ENCODE measurements at regions not wholly inside any gene's neighbourhood (a gene's known extent, or its start where the extent isn't known, plus 50 kb on each side); places are given as distances from the start of the nearest gene placed in this dataset.

DNA sequence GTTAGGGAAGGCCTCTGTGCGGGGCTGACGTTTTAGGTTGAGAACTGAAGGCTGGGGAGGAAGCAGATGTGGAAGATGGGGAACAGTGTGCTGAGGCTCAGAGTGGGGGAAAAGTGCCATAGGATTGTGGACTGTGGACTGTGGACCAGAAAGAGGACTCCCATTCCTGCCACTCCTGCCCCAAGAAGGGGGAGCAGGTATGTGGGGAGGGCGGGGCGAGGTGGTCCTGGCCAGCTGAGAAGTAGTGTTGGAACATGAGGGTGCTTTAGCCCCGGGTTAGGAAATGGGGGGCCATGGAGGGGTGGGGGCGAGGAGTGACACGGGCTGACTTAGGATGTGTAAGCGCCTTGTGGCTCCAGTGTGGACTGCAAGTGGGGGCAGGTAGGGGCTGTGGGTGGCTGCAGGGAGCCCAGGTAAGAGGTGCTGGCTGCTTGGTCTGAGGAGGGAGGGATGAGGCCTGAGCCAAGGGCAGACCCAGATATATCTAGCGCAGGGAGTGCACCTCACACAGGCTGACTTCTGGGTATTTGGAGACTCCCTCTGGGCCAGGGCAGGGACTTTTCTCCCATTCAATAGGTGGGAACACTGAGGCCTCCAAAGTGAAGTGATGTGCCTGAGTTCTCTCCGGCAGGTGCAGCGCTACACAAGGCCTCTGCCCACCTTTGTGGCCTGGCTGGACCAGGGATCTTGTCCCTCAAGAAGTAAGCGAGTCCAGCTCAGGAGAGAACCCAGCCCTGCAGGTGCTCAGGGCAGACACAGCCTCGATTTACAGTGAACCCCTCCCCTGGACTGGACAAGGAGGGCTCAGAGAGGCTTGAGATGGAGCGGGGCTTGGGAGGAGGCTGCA is 76.6 kb upstream of the TOX2 start:
- intact Hi-C loops (cut with DNase I; ENCODE audit: low total_unique reads) = no loop called here
- no peaks in the 10 kb centered on the region for H3K36me3 ChIP-seq
- H3K4me3 ChIP-seq = no peak overlapping the region
- no peak overlapping the region for H3K27ac ChIP-seq
- H3K9me3 ChIP-seq = no peaks in the 10 kb centered on the region
- no peaks in the 10 kb centered on the region for H3K4me1 ChIP-seq
- TF ChIP-seq, protein P1, sequence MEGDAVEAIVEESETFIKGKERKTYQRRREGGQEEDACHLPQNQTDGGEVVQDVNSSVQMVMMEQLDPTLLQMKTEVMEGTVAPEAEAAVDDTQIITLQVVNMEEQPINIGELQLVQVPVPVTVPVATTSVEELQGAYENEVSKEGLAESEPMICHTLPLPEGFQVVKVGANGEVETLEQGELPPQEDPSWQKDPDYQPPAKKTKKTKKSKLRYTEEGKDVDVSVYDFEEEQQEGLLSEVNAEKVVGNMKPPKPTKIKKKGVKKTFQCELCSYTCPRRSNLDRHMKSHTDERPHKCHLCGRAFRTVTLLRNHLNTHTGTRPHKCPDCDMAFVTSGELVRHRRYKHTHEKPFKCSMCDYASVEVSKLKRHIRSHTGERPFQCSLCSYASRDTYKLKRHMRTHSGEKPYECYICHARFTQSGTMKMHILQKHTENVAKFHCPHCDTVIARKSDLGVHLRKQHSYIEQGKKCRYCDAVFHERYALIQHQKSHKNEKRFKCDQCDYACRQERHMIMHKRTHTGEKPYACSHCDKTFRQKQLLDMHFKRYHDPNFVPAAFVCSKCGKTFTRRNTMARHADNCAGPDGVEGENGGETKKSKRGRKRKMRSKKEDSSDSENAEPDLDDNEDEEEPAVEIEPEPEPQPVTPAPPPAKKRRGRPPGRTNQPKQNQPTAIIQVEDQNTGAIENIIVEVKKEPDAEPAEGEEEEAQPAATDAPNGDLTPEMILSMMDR (IDR thresholded peaks at IDR 0.05) = no peak
- no peak for TF ChIP-seq POLR2A (IDR thresholded peaks at IDR 0.05)
- DNase-seq = no peak
- no peaks in the 10 kb centered on the region for H3K27me3 ChIP-seq

DNA sequence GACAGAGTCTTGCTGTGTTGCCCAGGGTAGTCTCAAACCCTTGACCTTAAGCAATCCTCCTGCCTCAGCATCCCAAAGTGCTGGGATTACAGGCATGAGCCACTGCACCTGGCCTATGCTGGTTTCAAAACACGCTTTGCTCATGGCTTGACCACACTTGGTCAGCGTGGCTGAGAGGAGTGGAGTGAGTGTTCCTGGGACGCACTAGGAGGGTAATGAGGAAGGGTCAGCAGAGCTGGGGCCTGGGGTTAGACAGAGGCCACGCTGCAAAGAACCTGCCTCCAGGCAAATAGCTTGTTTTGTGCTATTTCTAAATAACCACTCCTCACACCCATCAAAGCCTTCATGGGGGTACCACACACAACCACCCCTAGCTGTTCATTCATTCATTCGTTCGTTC is 77.9 kb upstream of the TOX2 start:
- Histone ChIP-seq H3K27me3 (no peaks in the 10 kb centered on the region), H3K9me3 (no peaks in the 10 kb centered on the region), H3K27ac (no peak overlapping the region), H3K36me3 (no peaks in the 10 kb centered on the region), H3K4me3 (no peak overlapping the region), H3K4me1 (no peaks in the 10 kb centered on the region)
- no peak for DNase-seq
- intact Hi-C loops (cut with DNase I; ENCODE audit: low total_unique reads) = no loop called here
- TF ChIP-seq POLR2A (IDR thresholded peaks at IDR 0.05) = no peak
- TF ChIP-seq, protein P1 (IDR thresholded peaks at IDR 0.05) = no peak

DNA sequence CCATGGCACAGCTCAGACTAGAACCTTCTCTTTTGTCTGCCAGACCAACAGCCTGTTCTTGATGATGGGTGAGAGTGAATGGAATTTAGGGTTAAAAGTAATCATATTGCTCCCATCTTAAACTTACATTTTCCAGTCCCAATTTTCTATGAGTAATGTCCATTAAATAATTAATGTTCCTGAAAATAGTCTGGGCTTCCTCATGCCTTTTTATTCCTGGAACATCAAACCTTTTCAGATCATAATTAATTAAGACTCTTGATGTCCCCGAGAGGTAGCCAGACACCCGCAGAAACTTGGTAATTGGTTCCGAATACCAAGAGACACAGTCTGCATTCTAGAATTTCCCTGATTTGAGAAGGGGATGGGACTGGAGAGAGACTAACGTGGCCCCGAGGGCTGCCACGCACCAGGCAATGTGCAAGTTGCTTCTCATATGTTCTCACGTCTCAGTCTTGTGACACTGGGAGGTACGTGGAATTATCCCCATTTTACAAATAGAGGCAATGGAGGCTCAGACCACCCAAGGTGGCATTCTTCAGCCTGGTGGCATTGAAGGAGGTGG is 78.6 kb upstream of the TOX2 start:
- TF ChIP-seq, protein P1 (IDR thresholded peaks at IDR 0.05) = no peak
- no peak for TF ChIP-seq POLR2A (IDR thresholded peaks at IDR 0.05)

DNA sequence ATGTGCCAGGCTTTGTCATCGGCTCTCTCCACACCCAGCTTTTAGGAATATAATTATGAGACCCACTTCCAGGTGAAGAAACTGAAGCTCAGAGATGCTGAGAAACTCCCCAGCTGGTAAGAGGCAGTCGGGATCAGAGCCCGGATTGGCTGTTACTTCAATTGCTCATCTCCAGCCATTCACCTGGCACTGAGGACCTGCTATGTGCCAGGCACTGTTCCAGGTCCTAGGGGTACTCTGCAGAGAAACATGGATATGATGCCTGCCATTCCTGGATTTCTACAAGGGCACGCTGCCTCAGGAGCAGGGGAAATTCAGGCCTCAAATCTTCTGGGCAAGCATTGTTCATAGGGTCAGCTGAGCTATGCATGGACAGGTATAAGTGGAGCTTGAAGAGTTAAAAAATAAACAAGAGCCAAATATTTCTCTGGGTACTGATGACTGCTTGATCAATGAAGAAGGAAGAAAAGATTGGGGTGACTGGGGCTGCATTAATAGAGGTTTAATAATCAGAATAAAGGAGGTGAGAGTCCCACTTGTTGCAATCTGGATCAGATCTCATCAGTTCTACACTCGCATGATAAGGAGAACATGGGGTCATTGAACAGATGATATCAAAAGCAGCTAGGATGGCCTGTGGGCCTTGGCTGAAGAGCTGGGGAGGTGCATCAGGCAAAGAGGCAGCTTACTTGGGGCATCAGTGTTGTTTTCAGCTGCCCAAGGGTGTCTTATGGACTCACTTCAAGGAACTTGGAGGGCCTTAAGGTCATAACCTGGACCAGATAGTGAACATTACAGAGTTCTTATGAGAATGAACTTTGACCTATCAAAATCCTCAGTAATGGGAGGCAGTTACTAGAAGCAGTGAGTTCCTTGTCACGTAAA is 80.9 kb upstream of the TOX2 start:
- no peaks in the 10 kb centered on the region for H3K27me3 ChIP-seq
- no peak overlapping the region for H3K27ac ChIP-seq
- H3K4me1 ChIP-seq = no peaks in the 10 kb centered on the region
- no peak overlapping the region for H3K4me3 ChIP-seq
- intact Hi-C loops (cut with DNase I; ENCODE audit: low total_unique reads) = no loop called here
- H3K36me3 ChIP-seq = no peaks in the 10 kb centered on the region
- no peak for DNase-seq
- TF ChIP-seq, protein P1 (IDR thresholded peaks at IDR 0.05) = no peak
- no peak for TF ChIP-seq POLR2A (IDR thresholded peaks at IDR 0.05)
- H3K9me3 ChIP-seq = no peaks in the 10 kb centered on the region

More for the DNA sequence above, 78.6 kb upstream of the TOX2 start:
- no peak overlapping the region for H3K27ac ChIP-seq
- no peak for DNase-seq
- no peaks in the 10 kb centered on the region for H3K27me3 ChIP-seq
- intact Hi-C loops (cut with DNase I; ENCODE audit: low total_unique reads) = no loop called here
- H3K4me3 ChIP-seq = no peak overlapping the region
- no peaks in the 10 kb centered on the region for H3K9me3 ChIP-seq
- no peaks in the 10 kb centered on the region for H3K36me3 ChIP-seq
- no peaks in the 10 kb centered on the region for H3K4me1 ChIP-seq
